DMS53 treated with DMSO at 0.1 percent for 48 hours (cell line): ENCODE measurements at regions not wholly inside any gene's neighbourhood (a gene's known extent, or its start where the extent isn't known, plus 50 kb on each side); places are given as distances from the start of the nearest gene placed in this dataset.
"Not testable (repeated sequence)": the region's sequence is repeated elsewhere in the genome, so short reads cannot be mapped to it uniquely, and the experiment has no call there.

Experiments
- DNase-seq: peaks from one replicate; lab custom pipeline; 2025; ENCODE audit not compliant: unreplicated experiment; lab: John Stamatoyannopoulos, UW

DNA sequence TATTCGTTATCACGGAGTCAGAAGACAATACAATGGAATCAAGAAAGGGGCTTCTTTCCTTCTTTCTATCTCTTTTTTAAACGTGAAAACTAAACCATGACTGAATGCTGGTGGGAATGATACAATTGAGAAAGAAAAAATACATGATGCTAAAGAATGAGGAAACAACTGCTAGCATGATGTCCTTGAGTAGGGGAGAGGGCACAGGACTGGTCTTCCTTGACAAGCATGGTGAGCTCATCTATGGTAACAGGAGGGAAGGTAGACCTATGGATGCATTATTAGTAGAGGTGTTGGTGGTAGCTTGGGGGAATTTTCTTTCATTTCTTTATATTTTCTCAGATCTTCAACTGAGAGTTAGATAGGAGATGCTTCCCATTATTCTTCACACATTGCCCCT is 88.9 kb upstream of the COL1A2 start:
- DNase-seq, result no peak

DNA sequence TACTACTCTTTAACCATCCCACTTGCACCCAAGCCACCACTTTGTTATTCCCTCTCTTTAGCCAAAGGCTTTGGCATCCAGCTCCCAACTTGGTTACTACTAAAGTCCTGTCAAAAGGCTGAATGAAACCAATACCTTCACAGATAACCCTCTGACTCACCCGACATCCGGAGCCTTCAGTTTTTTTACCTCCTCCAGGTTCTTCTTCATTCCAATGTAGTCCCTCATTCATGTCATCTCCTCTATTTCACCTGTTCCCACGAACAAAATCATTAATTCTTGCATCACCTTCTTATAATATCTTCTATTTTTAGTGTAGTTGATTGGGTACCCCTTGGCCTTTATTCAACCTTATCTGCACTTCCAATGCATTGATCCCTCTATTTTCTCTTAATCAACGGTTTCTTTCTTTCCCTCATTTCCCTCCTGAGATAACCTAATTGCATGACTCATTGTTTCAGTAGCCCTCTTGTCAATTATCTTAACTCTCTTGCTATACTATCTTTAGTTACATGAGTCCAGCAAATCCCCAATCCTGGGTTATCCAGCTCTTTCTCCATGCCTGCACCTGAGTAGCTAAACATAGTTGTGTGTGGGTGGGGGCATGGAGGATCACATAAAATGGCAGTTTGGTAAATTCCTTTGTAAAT is 87.2 kb upstream of the COL1A2 start:
- DNase-seq, result no peak

DNA sequence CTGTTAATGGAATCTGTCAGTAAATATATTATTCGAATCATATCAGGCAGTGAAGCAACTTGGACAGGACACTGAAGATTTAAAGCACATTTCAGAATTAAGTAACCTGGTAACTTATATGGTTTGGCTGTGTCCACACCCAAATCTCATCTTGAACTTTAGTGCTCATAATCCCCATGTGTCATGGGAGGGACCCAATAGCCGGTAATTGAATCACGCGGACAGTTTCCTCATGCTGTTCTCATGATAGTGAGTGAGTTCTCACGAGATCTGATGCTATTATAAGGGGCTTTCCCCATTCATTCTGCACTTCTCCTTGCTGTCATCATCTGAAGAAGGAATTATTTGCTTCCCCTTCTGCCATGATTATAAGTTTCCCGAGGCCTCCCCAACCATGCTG is 83.2 kb upstream of the COL1A2 start:
- DNase-seq, result no peak

DNA sequence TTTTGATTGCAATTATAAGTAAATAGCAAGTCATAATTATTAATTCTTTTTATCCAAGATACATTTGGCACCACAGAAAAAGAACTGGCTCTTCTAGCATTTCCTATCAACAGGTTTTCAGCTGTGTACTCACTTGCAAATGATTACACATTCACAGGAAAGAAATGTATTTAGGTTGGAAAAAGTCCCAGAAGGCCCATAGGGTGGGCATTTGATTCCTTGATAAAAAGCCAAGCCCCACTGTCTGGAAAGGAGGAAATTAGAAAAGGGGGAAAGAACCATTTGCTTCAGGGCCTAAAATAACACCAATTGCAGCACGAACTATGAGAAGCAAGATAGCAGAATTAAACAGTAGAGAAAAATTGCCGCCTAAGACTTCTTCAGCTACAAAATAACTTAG is 80.8 kb upstream of the COL1A2 start:
- no peak for DNase-seq

DNA sequence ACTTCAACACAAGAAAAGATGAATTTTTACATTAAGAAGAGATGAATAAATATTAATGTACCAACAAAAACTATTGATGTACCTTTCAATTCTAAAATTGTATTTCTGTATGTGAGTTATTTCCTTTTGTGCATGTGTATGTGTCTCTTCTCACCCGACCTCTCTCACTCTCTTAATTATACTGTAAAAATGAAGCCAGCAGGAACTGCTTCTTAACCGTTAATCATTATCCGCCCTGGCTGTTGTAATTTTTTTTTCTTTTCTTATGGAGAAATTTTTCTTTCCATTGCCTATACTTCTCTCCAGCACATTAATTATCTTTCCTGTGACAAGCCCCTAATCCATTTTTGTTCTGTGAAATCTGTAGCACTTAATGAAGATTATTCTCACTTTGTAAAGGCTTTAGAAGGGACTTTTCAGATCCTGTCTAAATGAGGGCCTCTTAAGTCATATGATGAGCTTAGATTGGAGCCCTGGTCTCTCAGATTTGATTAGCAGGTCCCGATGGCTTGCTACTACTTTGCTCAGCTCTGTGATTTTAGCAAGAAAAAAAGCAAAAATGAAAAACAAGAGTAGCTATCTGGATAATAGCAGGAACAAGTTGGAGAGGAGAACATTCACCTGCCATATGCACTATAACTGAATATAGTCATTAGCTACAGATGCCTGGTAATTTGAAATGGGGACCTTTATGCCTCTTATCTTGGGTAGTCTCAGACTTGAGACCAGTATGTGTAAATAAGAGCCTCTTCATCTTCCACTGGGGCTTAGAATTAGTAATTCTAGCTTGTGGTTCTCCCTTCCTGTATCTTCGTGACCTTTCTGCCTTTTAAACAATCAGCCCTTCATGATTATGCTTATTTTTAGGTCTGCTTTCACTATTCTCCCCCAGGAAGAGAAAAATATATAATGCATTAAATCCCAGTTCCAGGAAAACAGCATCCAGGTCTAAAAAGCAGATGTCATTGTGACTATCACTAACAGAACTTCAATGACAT is 80.0 kb upstream of the COL1A2 start:
- no peak for DNase-seq

DNA sequence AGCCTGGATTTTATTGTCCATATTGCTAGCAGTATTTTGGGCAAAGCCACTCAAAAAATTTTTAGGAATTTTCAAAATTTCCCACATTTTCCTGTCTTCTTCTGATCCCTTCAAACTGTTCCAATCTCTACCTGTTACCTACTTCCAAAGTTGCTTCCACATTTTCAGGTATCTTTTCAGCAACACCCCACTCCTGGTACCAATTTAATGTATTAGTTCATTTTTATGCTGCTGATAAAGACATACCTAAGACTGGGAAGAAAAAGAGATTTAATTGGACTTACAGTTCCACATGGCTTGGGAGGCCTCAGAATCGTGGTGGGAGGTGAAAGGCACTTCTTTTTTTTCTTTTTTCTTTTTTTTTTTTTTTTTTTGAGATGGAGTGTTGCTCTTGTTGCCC is 73.6 kb upstream of the COL1A2 start:
- DNase-seq, result not testable (repeated sequence)

DNA sequence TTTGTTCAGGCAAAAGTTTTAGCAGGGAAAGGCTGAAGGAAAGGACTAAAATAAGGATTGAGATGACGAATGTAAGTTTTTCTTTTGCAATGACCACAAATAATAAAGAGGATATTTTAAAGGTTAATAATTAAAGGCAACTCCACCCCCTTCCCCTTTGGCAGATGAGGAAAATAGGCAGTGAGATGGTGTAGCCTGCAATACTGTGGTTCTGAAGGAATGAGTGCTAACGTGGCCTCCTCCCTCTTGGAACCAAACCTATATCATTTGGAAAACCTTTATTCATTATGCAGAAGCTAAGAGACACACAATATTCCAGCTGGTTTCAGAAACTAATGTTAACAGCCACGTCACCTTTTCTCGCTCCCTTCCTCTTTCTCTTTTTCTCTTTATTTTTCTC is 70.9 kb upstream of the COL1A2 start:
- DNase-seq, result no peak

DNA sequence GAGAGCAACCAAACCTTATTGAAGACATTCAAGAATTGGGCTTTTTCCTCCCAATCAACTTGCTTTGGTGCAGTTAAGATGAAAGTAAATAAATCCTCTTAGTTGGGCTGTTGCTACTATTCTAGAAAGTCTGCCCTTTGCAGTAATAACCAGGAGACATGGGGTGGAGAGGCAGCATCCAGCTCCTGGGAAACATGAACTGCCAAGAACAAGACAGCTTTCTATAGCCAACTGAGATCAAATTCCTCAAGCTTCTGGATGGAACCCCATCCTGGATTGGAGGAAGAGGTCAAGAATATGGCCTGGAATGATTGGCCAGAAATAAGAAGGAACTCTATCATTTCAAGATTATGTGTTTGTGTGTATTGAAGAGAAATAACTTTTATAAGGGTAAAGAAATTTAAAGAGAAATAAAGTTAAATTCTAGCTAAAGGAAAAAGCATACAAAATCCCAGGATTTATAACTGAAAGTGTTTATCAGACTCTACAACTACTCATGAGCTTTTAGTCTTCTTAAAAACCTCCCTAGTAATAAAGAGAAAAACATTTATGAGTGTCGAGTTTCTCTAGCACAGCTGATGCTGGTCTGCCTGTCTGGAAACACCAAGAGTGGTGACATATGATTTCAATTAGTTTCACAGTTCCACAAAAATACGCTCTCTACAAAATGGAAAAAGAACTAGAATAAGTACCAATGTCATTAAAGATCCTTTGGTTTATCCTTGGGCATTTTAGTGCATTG is 70.1 kb upstream of the COL1A2 start:
- no peak for DNase-seq

DNA sequence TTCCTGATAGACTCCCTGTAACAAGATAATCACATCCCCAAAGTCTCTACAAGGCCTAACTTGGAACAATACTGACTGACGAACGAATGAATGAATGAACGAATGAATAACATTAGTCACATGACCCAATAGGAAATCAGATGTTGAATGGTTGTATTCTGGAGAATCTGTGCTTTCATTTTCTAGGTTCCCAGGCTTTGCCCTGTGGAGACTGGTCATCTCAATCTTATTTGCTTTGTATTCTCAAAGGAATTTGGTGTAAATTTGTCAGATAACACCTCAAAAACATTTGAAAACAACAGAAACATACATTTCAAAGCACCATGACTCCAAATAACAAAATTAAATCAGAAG is 69.6 kb upstream of the COL1A2 start:
- no peak for DNase-seq

DNA sequence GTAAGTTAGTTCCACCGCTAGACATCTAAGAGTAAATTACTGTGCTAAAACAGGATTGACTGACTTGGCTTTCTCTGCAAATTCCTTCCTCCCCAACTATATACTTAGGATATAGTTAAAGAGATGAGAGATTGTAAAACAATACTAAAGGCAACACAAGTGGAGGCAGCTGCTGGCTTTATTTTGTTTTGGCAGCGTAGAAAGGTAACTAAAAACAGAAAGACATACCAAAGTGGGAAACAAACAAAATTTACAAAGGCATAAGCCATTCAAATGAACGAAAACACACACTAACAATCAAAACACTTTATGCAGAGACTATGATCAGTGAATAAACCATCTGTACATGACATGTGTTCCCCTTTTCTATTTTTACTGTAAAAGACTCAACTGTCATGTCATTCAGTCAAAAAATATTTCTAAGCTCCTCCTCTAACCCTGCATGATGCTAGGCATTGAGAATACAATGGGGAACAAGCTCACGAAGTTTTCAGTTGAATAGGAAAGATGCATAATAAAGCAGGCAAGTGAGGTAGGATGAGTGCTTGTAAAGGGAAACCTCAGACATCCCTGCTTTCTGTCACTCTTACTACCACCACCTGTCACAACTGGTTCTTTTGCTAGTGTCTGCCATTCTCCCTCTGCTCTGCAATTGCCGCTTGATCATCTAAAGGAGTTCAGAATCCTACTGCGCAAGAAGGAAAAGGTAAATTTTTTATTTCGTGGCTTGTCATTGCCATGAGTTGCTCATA is 64.2 kb upstream of the COL1A2 start:
- DNase-seq, result no peak

DNA sequence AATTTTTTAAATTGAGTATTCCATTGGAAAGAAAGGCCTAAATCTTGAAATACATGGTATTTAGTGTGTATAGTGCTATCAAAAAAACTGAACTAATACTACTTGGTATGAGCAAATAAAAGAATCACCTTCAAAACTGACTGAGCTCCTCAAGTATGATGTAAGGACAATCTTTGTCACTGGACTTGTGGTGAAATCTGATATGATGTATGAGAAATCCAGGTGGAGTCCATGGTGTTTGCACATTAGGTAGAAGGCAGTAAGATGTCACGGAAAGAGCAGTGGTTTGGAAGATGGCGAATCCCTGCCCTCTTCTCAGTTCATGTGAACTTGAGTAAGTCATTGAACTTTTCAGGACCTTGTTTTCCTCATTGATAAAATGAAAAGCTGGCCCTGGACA is 62.1 kb upstream of the COL1A2 start:
- peak; percentile 10 for DNase-seq

DNA sequence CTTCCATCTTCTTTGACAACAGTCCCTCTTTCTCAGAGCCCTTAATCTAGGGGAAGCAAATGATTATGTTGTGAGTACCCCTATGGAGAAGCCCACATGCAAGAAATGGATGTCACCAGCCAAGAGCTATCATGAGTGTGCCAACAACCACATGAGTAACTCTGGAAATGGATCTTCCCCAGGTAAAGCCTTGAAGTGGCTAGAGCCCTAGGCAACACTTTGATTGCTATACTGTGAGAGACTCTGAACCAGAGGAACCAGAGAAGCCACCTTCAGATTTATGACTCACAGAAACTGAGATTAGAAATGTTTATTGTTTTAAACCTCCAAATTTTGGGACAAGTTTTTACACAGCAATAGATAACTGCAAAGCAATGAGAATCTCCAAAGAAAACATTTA is 60.9 kb upstream of the COL1A2 start:
- DNase-seq, result no peak

DNA sequence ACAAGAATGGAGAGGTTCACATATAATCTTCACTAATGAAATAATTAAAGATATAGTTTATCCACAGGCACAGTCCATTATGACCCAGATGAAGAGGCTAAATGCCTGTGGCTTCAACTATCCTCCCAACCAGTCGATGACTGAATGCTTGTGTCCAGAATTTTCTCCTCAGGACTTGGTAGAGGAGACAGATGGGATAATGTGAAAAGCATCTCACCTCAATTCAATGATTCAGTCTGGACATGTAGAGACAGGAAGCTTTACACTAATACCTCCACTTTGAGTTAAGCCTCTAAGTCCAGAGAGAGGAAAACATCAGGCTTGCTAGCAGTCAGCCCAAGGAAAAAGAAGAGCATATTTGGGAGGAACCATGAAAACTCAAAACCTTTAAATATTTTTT is 59.1 kb upstream of the COL1A2 start:
- DNase-seq, result no peak

DNA sequence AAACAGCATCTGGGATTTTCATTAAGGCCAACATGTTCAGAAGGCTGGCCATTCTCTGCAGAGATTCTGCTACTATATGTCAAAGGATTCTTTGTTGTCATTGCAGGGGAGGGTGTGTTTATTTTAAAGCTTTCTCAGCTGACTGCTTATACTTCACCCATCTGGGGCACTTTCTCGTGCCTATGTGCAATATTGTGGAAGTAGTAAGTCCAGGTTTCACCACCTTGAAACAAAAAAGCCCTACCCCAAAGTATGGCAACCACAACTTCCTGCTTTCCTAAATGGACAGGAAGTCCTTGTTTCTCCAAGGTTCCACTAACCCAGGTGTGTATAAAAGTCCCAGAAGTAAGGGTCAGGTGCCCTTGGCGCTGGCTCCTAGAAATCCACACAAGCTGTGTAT is 58.7 kb upstream of the COL1A2 start:
- DNase-seq, result no peak

DNA sequence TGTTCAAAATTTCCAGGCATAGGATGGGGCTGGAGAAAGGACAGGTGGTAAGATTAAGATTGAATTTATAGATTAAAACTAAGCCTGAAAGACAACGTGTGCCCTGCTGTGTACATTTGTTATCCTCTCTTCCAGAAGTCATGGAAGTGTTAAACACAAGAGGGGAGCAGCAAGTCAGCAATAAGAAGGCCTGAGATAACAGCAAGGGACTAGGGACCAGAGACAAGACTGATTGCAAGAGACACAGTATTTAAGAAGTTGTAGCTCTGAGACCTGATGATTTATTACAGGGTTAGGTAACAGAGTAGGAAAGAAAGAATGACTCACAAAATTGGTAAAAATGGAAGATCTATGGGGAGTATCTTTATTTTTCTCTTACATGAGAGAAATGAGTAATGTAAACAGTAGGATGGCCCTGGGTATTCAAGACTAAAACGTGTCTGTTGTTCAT is 55.7 kb upstream of the COL1A2 start:
- no peak for DNase-seq

DNA sequence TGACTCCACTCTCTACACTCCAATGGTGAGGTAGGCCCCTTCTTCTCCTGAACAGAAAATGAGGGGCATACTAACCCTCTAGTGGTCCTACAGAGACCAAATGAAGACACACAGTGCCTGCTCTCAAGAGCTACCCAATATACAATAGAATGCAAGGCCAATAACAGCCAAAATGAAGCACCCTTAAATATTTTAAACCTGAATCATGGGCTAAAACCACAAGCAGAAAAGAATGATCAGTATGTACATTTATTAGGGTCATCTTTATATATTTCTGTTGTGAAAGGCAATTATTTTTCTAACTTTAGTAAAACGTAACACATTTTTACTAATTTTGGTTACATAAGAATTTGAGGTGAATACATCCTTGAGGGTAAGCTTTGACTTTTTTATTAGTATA is 49.9 kb upstream of the COL1A2 start:
- DNase-seq, result no peak
